H1 (cell line): ENCODE measurements at regions not wholly inside any gene's neighbourhood (a gene's known extent, or its start where the extent isn't known, plus 50 kb on each side); places are given as distances from the start of the nearest gene placed in this dataset.

Source experiments
- ATF3 ChIP-seq: IDR thresholded peaks from 2 replicates; pipeline ENCODE4 v1.6.1; 2011; ENCODE audit warnings: low read depth, mild to moderate bottlenecking, low read length; ENCODE audit not compliant: insufficient read depth
- NANOG ChIP-seq: IDR thresholded peaks from 2 replicates; pipeline ENCODE4 v1.6.1; 2011; ENCODE audit warnings: low read length, low read depth, mild to moderate bottlenecking, inconsistent platforms; ENCODE audit not compliant: insufficient read depth, poor library complexity, severe bottlenecking

GRCh38 chr2:12433626-12433990 lies 283.1 kb upstream of the TRIB2 start:
- TF ChIP-seq ATF3 (no peak), NANOG (no peak)
